HT-29 (cell line): ENCODE measurements at regions not wholly inside any gene's neighbourhood (a gene's known extent, or its start where the extent isn't known, plus 50 kb on each side); places are given as distances from the start of the nearest gene placed in this dataset.

Experiments used
- DNase-seq: peaks from one replicate; pipeline ENCODE4 v3.0.0-alpha.2; 2015; ENCODE audit warnings: low spot score

- no peak for DNase-seq
These were observed 98.5 kb upstream of the SOX1 start for GRCh38 chr13:111968336-111969010.

GRCh38 chr13:111969551-111970135, 97.3 kb upstream of the SOX1 start:
- DNase-seq: no peak

- no peak for DNase-seq
These were observed 96.3 kb upstream of the SOX1 start for GRCh38 chr13:111970494-111971141.

GRCh38 chr13:111971891-111972780, 94.8 kb upstream of the SOX1 start:
- DNase-seq: no peak

GRCh38 chr13:111973186-111973585, 93.8 kb upstream of the SOX1 start:
- no peak for DNase-seq

- DNase-seq: no peak
These were observed 93.2 kb upstream of the SOX1 start for GRCh38 chr13:111973605-111974340.

GRCh38 chr13:111974341-111974640, 92.7 kb upstream of the SOX1 start:
- DNase-seq: no peak

GRCh38 chr13:111975539-111976473, 91.1 kb upstream of the SOX1 start:
- no peak for DNase-seq

- DNase-seq: no peak
These were observed 90.3 kb upstream of the SOX1 start for GRCh38 chr13:111976474-111977178.

- no peak for DNase-seq
These were observed 89.8 kb upstream of the SOX1 start for GRCh38 chr13:111977179-111977506.

- DNase-seq: no peak
These were observed 88.4 kb upstream of the SOX1 start for GRCh38 chr13:111978546-111978945.

- no peak for DNase-seq
These were observed 86.6 kb upstream of the SOX1 start for GRCh38 chr13:111980146-111980929.

- DNase-seq: no peak
These were observed 85.9 kb upstream of the SOX1 start for GRCh38 chr13:111981006-111981405.

- no peak for DNase-seq
These were observed 85.3 kb upstream of the SOX1 start for GRCh38 chr13:111981446-111982165.

- DNase-seq: no peak
These were observed 82.6 kb upstream of the SOX1 start for GRCh38 chr13:111984349-111984748.

- no peak for DNase-seq
These were observed 76.6 kb upstream of the SOX1 start for GRCh38 chr13:111990362-111990761.

- no peak for DNase-seq
These were observed 74.0 kb upstream of the SOX1 start for GRCh38 chr13:111992911-111993310.

- DNase-seq: no peak
These were observed 73.3 kb upstream of the SOX1 start for GRCh38 chr13:111993691-111994090.

- DNase-seq: no peak
These were observed 72.4 kb upstream of the SOX1 start for GRCh38 chr13:111994578-111994977.
